Lower leg skin (tissue), 4 donors: ENCODE measurements at regions not wholly inside any gene's neighbourhood (a gene's known extent, or its start where the extent isn't known, plus 50 kb on each side); places are given as distances from the start of the nearest gene placed in this dataset.

Source experiments
- DNase-seq, 2 donors: peaks; one replicate each; pipeline ENCODE4 v3.0.0-alpha.2; 2019; ENCODE audit warnings: low spot score in 2 of 2
- H3K4me3 ChIP-seq: fragments of 200-600 bp; sonication (generic); 2 replicates; pipeline ENCODE4 v1.5.1; 2017; ENCODE audit warnings: mild to moderate bottlenecking, low read depth; ENCODE audit not compliant: poor library complexity, severe bottlenecking
- CTCF ChIP-seq, 3 donors: fragments of 450-650 bp; IDR thresholded peaks; one replicate each; pipeline ENCODE4 v1.5.1; 2016; ENCODE audit warnings: antibody characterized with exemption in 3 of 3, mild to moderate bottlenecking in 3 of 3, moderate library complexity in 2 of 3
- POLR2A ChIP-seq, 2 donors: fragments of 450-650 bp; IDR thresholded peaks; one replicate each; pipeline ENCODE4 v1.6.1; 2016 to 2017; ENCODE audit warnings: antibody characterized with exemption in 2 of 2, mild to moderate bottlenecking in 1 of 2, moderate library complexity in 1 of 2
- WGBS, 2 donors: methylation state at CpG; one replicate each; pipeline ENCODE4 v1.1.5; 2018; 5-methylcytosine and 5-hydroxymethylcytosine counted together
- intact Hi-C: fragments of 100-400 bp; cut with DNase I; formaldehyde crosslinking; loops from one replicate; pipeline ENCODE4 v1.15.0; 2023; ENCODE audit warnings: low total_unique reads

GRCh38 chr6:93677264-93677965 lies 258.1 kb upstream of the EPHA7 start:
- no peak for TF ChIP-seq POLR2A (IDR thresholded peaks at IDR 0.05)
- no peak for TF ChIP-seq CTCF (IDR thresholded peaks at IDR 0.05)
- intact Hi-C loops = no loop called here
- no peak for DNase-seq
- 50 to 61% methylated on average over 4 of the region's 4 CpGs for WGBS, 2 donors
- no peak overlapping the region for H3K4me3 ChIP-seq

DNA sequence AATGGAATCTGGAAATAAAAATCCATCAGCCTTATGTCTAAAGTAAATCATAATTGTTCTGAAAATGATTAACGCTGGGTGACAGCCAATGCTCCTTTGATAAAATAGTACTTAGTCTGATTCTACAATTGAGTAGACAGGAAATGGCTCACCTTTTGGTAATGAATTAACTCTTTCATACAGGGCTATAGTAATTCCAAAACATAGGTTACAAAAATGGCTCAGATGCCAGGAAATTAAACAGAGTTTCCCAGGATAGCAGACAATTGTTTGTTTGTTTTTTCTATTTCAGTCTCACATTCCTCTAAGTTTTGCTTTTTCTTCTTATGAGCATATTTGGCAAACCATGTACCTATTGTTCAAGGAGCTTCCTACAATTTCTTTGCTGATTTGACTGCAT lies 257.2 kb upstream of the EPHA7 start:
- no peak for TF ChIP-seq CTCF (IDR thresholded peaks at IDR 0.05)
- TF ChIP-seq POLR2A (IDR thresholded peaks at IDR 0.05) = no peak
- intact Hi-C loops = no loop called here
- 39 to 53% methylated on average over 1 of the region's 1 CpG for WGBS, 2 donors

GRCh38 chr6:93675856-93676417 lies 256.6 kb upstream of the EPHA7 start:
- DNase-seq = no peak
- intact Hi-C loops = no loop called here
- no peak overlapping the region for H3K4me3 ChIP-seq
- 42 to 58% methylated on average over 1 of the region's 1 CpG for WGBS, 2 donors
- TF ChIP-seq CTCF (IDR thresholded peaks at IDR 0.05) (no peak), POLR2A (IDR thresholded peaks at IDR 0.05) (no peak)

More for the DNA sequence above, 257.2 kb upstream of the EPHA7 start:
- H3K4me3 ChIP-seq = no peak overlapping the region
- DNase-seq = no peak

- 43 to 60% methylated on average over 1 of the region's 1 CpG for WGBS, 2 donors
- intact Hi-C loops = no loop called here
- no peak overlapping the region for H3K4me3 ChIP-seq
- no peak for DNase-seq
- no peak for TF ChIP-seq POLR2A (IDR thresholded peaks at IDR 0.05)
- TF ChIP-seq CTCF (IDR thresholded peaks at IDR 0.05) = no peak
Observed at GRCh38 chr6:93663111-93663510, 243.8 kb upstream of the EPHA7 start.

DNA sequence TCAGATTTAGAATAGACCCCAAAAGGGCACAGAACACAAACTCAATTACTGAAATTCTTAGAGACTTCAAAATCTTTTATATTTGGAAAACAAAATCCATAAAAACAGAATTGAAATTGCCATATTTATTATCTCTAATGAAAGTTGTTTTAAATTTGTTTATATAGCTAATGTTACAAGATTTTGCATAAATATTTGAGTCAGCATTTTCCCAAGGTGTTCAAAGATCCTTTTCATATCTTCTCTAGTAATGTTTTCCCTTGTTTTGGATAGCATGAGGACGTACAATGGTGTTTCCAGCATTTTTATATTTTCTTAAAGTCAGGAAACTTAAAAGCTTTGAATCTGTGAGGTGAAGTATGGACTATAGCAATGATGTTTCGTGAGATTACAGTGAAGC lies 235.2 kb upstream of the EPHA7 start:
- no peak overlapping the region for H3K4me3 ChIP-seq
- TF ChIP-seq POLR2A (IDR thresholded peaks at IDR 0.05) (no peak), CTCF (IDR thresholded peaks at IDR 0.05) (no peak)
- DNase-seq = no peak
- intact Hi-C loops = no loop called here
- 77 to 81% methylated on average over 2 of the region's 2 CpGs for WGBS, 2 donors

GRCh38 chr6:93644611-93645010 lies 225.3 kb upstream of the EPHA7 start:
- H3K4me3 ChIP-seq = no peak overlapping the region
- no peak for DNase-seq
- intact Hi-C loops = no loop called here
- WGBS, 2 donors = 89% methylated on average over 5 of the region's 5 CpGs
- TF ChIP-seq CTCF (IDR thresholded peaks at IDR 0.05) = no peak
- TF ChIP-seq POLR2A (IDR thresholded peaks at IDR 0.05) = no peak
